ENCODE measurements at regions not wholly inside any gene's neighbourhood (a gene's known extent, or its start where the extent isn't known, plus 50 kb on each side); places are given as distances from the start of the nearest gene placed in this dataset.

GRCh38 chr22:34508797-34509196, 557.2 kb upstream of the ISX start:
- no peak overlapping the region for H3K4me3 ChIP-seq
- TF ChIP-seq POLR2A (IDR thresholded peaks at IDR 0.05): no peak
- TF ChIP-seq, protein P1, sequence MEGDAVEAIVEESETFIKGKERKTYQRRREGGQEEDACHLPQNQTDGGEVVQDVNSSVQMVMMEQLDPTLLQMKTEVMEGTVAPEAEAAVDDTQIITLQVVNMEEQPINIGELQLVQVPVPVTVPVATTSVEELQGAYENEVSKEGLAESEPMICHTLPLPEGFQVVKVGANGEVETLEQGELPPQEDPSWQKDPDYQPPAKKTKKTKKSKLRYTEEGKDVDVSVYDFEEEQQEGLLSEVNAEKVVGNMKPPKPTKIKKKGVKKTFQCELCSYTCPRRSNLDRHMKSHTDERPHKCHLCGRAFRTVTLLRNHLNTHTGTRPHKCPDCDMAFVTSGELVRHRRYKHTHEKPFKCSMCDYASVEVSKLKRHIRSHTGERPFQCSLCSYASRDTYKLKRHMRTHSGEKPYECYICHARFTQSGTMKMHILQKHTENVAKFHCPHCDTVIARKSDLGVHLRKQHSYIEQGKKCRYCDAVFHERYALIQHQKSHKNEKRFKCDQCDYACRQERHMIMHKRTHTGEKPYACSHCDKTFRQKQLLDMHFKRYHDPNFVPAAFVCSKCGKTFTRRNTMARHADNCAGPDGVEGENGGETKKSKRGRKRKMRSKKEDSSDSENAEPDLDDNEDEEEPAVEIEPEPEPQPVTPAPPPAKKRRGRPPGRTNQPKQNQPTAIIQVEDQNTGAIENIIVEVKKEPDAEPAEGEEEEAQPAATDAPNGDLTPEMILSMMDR (IDR thresholded peaks at IDR 0.05): no peak
- TF ChIP-seq EP300 (IDR thresholded peaks at IDR 0.05): no peak
- TF ChIP-seq POLR2AphosphoS5 (IDR thresholded peaks at IDR 0.05): no peak
- DNase-seq: no peak
- no peaks in the 10 kb centered on the region for H3K4me1 ChIP-seq
- H3K27me3 ChIP-seq: no peaks in the 10 kb centered on the region
- WGBS, 2 donors: 64 to 66% methylated on average over 6 of the region's 6 CpGs
- no peak for ATAC-seq (ENCODE audit: low FRiP score in 2 of 2)
- H3K9me3 ChIP-seq: no peaks in the 10 kb centered on the region
- H3K27ac ChIP-seq: no peak overlapping the region
- no peaks in the 10 kb centered on the region for H3K36me3 ChIP-seq

GRCh38 chr22:34526681-34527080, 539.3 kb upstream of the ISX start:
- no peaks in the 10 kb centered on the region for H3K9me3 ChIP-seq
- DNase-seq (no peak), ATAC-seq (ENCODE audit: low FRiP score in 2 of 2) (no peak)
- TF ChIP-seq EP300 (IDR thresholded peaks at IDR 0.05) (no peak), POLR2AphosphoS5 (IDR thresholded peaks at IDR 0.05) (no peak), POLR2A (IDR thresholded peaks at IDR 0.05) (no peak)
- TF ChIP-seq, protein P1 (IDR thresholded peaks at IDR 0.05): no peak
- H3K36me3 ChIP-seq: no peaks in the 10 kb centered on the region
- H3K4me1 ChIP-seq: no peaks in the 10 kb centered on the region
- no peaks in the 10 kb centered on the region for H3K27me3 ChIP-seq
- WGBS, 2 donors: 83% methylated on average over 2 of the region's 2 CpGs
- no peak overlapping the region for H3K27ac ChIP-seq
- H3K4me3 ChIP-seq: no peak overlapping the region

DNA sequence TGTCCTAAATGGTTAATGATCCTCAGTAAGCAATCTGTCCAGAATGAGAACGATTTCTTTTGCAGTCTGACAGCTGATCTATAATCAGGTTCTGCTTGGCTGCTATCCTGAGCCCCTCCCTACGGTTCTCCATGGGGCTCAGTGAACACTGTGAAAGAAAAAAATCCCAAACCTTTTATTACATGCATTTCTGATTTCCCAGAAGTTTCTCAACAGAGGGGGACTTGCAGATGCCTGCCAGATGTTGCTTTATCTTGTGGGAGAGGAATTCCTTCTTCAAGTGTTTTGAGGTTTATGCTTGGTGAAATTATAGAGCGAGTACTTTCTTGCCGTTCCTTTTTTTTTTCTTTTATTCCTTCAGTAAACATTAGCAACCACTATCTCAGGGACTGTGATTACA, 531.9 kb upstream of the ISX start:
- no peak overlapping the region for H3K27ac ChIP-seq
- 39% methylated on average over 4 of the region's 4 CpGs for WGBS, 2 donors
- ATAC-seq (ENCODE audit: low FRiP score in 2 of 2) (no peak), DNase-seq (no peak)
- no peaks in the 10 kb centered on the region for H3K4me1 ChIP-seq
- no peaks in the 10 kb centered on the region for H3K9me3 ChIP-seq
- TF ChIP-seq POLR2AphosphoS5 (IDR thresholded peaks at IDR 0.05): no peak
- TF ChIP-seq, protein P1 (IDR thresholded peaks at IDR 0.05): no peak
- TF ChIP-seq EP300 (IDR thresholded peaks at IDR 0.05): no peak
- TF ChIP-seq POLR2A (IDR thresholded peaks at IDR 0.05): no peak
- no peaks in the 10 kb centered on the region for H3K36me3 ChIP-seq
- H3K4me3 ChIP-seq: no peak overlapping the region
- H3K27me3 ChIP-seq: no peaks in the 10 kb centered on the region

DNA sequence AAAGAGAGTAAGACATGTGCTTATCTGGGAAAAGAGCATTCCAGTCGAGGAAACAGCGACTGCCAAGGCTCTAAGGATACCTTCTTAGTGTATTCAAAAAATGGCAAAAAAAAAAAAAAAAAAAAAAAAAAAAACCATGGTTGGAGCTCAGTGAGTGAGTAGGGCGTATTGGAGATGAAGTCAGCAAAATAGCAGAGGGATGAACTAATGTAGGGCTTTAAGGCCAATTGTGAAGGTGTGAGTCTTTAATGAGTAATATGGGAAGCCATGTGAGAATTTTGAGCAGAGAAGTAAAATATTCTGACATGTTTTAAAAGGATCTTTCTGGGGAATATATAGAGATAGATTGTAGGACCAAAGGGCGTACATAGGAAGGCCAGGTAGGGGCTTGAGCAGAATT, 498.6 kb upstream of the ISX start:
- no peaks in the 10 kb centered on the region for H3K36me3 ChIP-seq
- WGBS, 2 donors: 84 to 85% methylated on average over 4 of the region's 4 CpGs
- TF ChIP-seq, protein P1 (IDR thresholded peaks at IDR 0.05): no peak
- TF ChIP-seq POLR2A (IDR thresholded peaks at IDR 0.05) (no peak), POLR2AphosphoS5 (IDR thresholded peaks at IDR 0.05) (no peak), EP300 (IDR thresholded peaks at IDR 0.05) (no peak)
- ATAC-seq (ENCODE audit: low FRiP score in 2 of 2) (no peak), DNase-seq (no peak)
- H3K4me3 ChIP-seq: no peak overlapping the region
- no peak overlapping the region for H3K27ac ChIP-seq
- H3K4me1 ChIP-seq: no peaks in the 10 kb centered on the region
- H3K9me3 ChIP-seq: no peaks in the 10 kb centered on the region
- no peaks in the 10 kb centered on the region for H3K27me3 ChIP-seq

DNA sequence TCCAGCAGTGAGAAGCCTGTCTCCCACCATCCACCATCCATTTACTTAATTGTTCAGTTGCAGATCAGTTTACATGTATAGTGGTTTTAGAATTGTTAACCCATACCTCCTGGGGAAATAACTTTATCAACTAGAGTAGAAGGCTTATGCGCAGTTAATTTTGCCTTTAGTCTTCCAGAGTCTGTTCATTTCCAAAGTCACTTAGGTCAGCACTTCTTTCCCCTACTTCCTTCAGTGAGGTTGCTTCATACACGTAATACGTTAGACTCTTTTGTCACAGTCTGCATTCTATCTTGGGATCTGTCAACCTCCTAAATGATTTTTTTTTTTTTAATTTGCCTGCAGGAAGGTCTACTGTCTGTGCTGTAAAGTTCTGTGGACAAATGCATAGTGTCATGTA, 495.6 kb upstream of the ISX start:
- 80% methylated on average over 3 of the region's 3 CpGs for WGBS, 2 donors
- H3K4me3 ChIP-seq: no peak overlapping the region

More for the DNA sequence above, 495.6 kb upstream of the ISX start:
- H3K4me1 ChIP-seq: no peaks in the 10 kb centered on the region
- no peaks in the 10 kb centered on the region for H3K27me3 ChIP-seq
- no peak overlapping the region for H3K27ac ChIP-seq
- H3K9me3 ChIP-seq: no peaks in the 10 kb centered on the region
- H3K36me3 ChIP-seq: no peaks in the 10 kb centered on the region
- TF ChIP-seq, protein P1 (IDR thresholded peaks at IDR 0.05): no peak
- TF ChIP-seq POLR2AphosphoS5 (IDR thresholded peaks at IDR 0.05) (no peak), POLR2A (IDR thresholded peaks at IDR 0.05) (no peak), EP300 (IDR thresholded peaks at IDR 0.05) (no peak)
- ATAC-seq (ENCODE audit: low FRiP score in 2 of 2) (no peak), DNase-seq (no peak)

Measured in upper lobe of left lung (tissue), 6 donors.